GM23338 (cell line): ENCODE measurements at regions not wholly inside any gene's neighbourhood (a gene's known extent, or its start where the extent isn't known, plus 50 kb on each side); places are given as distances from the start of the nearest gene placed in this dataset.

ENCODE experiments used
- ATAC-seq: fragments of 200-7000 bp; cut with Tn5 transposase; 3 replicates; pipeline ENCODE4 v1.9.1; 2020
- DNase-seq: peaks from one replicate; pipeline ENCODE4 v3.0.0-alpha.2; 2015; ENCODE audit warnings: low spot score
- H2AFZ ChIP-seq: fragments of 200-600 bp; sonication (generic); 2 replicates; pipeline ENCODE4 v1.8.0; 2016; ENCODE audit warnings: antibody characterized with exemption, mild to moderate bottlenecking, moderate library complexity
- H3F3A ChIP-seq: fragments of 200-600 bp; sonication (generic); replicated peaks from 2 replicates; pipeline ENCODE4 v1.8.0; 2017; ENCODE audit warnings: antibody characterized with exemption, mixed run types, low read depth
- H3K27ac ChIP-seq: fragments of 200-600 bp; sonication (generic); 2 replicates; pipeline ENCODE4 v1.6.1; 2016; ENCODE audit warnings: low read depth
- H3K27me3 ChIP-seq: fragments of 200-600 bp; sonication (generic); 2 replicates; pipeline ENCODE4 v1.8.0; 2016; ENCODE audit warnings: mild to moderate bottlenecking, mixed run types, moderate library complexity; ENCODE audit not compliant: insufficient read depth
- H3K36me3 ChIP-seq: fragments of 200-600 bp; sonication (generic); 2 replicates; pipeline ENCODE4 v1.8.0; 2016; ENCODE audit warnings: mild to moderate bottlenecking; ENCODE audit not compliant: insufficient read depth
- H3K4me1 ChIP-seq: fragments of 200-600 bp; sonication (generic); 2 replicates; pipeline ENCODE4 v1.8.0; 2016; ENCODE audit warnings: mild to moderate bottlenecking, moderate library complexity; ENCODE audit not compliant: insufficient read depth
- H3K4me2 ChIP-seq: fragments of 200-600 bp; sonication (generic); 2 replicates; pipeline ENCODE4 v1.7.1; 2017; ENCODE audit warnings: mixed run types
- H3K4me3 ChIP-seq: fragments of 200-600 bp; sonication (generic); 2 replicates; pipeline ENCODE4 v1.6.1; 2016; ENCODE audit warnings: mixed run types
- H3K79me2 ChIP-seq: fragments of 200-600 bp; sonication (generic); replicated peaks from 2 replicates; pipeline ENCODE4 v1.8.0; 2017; ENCODE audit warnings: mild to moderate bottlenecking; ENCODE audit not compliant: insufficient read depth
- H3K9me2 ChIP-seq: fragments of 200-600 bp; sonication (generic); 2 replicates; pipeline ENCODE4 v1.8.0; 2017; ENCODE audit not compliant: insufficient read depth
- H4K20me1 ChIP-seq: fragments of 200-600 bp; sonication (generic); replicated peaks from 2 replicates; pipeline ENCODE4 v1.8.0; 2017; ENCODE audit warnings: mild to moderate bottlenecking; ENCODE audit not compliant: insufficient read depth
- H3K27ac Mint-ChIP-seq: 2 replicates; pipeline ENCODE4 v1.8.0; 2020; ENCODE audit warnings: inconsistent platforms, mild to moderate bottlenecking, moderate library complexity, mixed read lengths
- H3K27me3 Mint-ChIP-seq: 3 replicates; pipeline ENCODE4 v1.8.0; 2022; ENCODE audit warnings: low read depth, mild to moderate bottlenecking, moderate library complexity, mixed read lengths, inconsistent platforms; ENCODE audit not compliant: insufficient read depth, poor library complexity
- H3K36me3 Mint-ChIP-seq: 3 replicates; pipeline ENCODE4 v1.8.0; 2021; ENCODE audit warnings: low read depth, mild to moderate bottlenecking, inconsistent platforms, moderate library complexity, mixed read lengths
- H3K4me1 Mint-ChIP-seq: 3 replicates; pipeline ENCODE4 v1.8.0; 2020; ENCODE audit warnings: mild to moderate bottlenecking, inconsistent platforms, mixed read lengths
- H3K4me3 Mint-ChIP-seq: 3 replicates; pipeline ENCODE4 v1.8.0; 2021; ENCODE audit warnings: moderate library complexity, mild to moderate bottlenecking, inconsistent platforms, mixed read lengths
- H3K9me3 Mint-ChIP-seq: 3 replicates; pipeline ENCODE4 v1.8.0; 2020; ENCODE audit warnings: moderate library complexity, mild to moderate bottlenecking, inconsistent platforms, mixed read lengths
- CREB1 ChIP-seq: fragments of 250-450 bp; sonication (Bioruptor Pico); IDR thresholded peaks from 2 replicates; pipeline ENCODE4 v1.5.0; 2020; ENCODE audit warnings: low read depth, mild to moderate bottlenecking, moderate library complexity
- CTCF ChIP-seq, 2 experiments: fragments of 200-600 bp in 1 of 2; sonication (generic) in 1 of 2; conservative IDR thresholded peaks; 2 replicates each; pipeline versions ENCODE4 v1.5.1 to v1.6.1; 2016 to 2017; ENCODE audit warnings: antibody characterized with exemption in 2 of 2, low read depth in 2 of 2, mild to moderate bottlenecking in 2 of 2, moderate library complexity in 1 of 2
- ETS1 ChIP-seq: IDR thresholded peaks from 2 replicates; pipeline ENCODE4 v1.6.1; 2016; ENCODE audit warnings: antibody characterized with exemption
- EZH2 ChIP-seq: fragments of 200-600 bp; sonication (generic); IDR thresholded peaks from one replicate; pipeline ENCODE4 v1.8.0; 2017; ENCODE audit warnings: antibody characterized with exemption, mild to moderate bottlenecking, low read depth; ENCODE audit not compliant: unreplicated experiment
- EZH2phosphoT487 ChIP-seq: fragments of 200-600 bp; sonication (generic); IDR thresholded peaks from one replicate; pipeline ENCODE4 v1.8.1; 2018; ENCODE audit warnings: antibody characterized with exemption; ENCODE audit not compliant: unreplicated experiment
- JUNB ChIP-seq: IDR thresholded peaks from one replicate; pipeline ENCODE4 v1.6.1; 2016; ENCODE audit warnings: antibody characterized with exemption; ENCODE audit not compliant: unreplicated experiment
- NANOG ChIP-seq: IDR thresholded peaks from 2 replicates; pipeline ENCODE4 v1.6.1; 2016; ENCODE audit warnings: antibody characterized with exemption, borderline replicate concordance
- POLR2AphosphoS5 ChIP-seq: IDR thresholded peaks from 2 replicates; pipeline ENCODE4 v1.6.1; 2016; ENCODE audit warnings: antibody characterized with exemption, low read depth
- REST ChIP-seq: IDR thresholded peaks from one replicate; pipeline ENCODE4 v1.6.1; 2018; ENCODE audit warnings: antibody characterized with exemption; ENCODE audit not compliant: unreplicated experiment
- STAT1 ChIP-seq: IDR thresholded peaks from one replicate; pipeline ENCODE4 v1.6.1; 2016; ENCODE audit warnings: antibody characterized with exemption; ENCODE audit not compliant: unreplicated experiment
- ZNF114 ChIP-seq: fragments of 250-450 bp; sonication (Bioruptor Pico); IDR thresholded peaks from 2 replicates; pipeline ENCODE4 v1.5.0; 2020; ENCODE audit warnings: mild to moderate bottlenecking, moderate library complexity
- ZNF462 ChIP-seq: fragments of 250-450 bp; sonication (Bioruptor Pico); IDR thresholded peaks from 2 replicates; pipeline ENCODE4 v1.5.0; 2020; ENCODE audit warnings: mild to moderate bottlenecking, moderate library complexity

- Histone ChIP-seq H3K27ac (no peak overlapping the region), H3K9me2 (no peaks in the 10 kb centered on the region), H3K27me3 (no peaks in the 10 kb centered on the region), H3K79me2 (no peaks in the 10 kb centered on the region), H4K20me1 (no peaks in the 10 kb centered on the region), H3K4me2 (no peak overlapping the region), H3K4me3 (no peak overlapping the region), H3F3A (no peaks in the 10 kb centered on the region), H2AFZ (no peak overlapping the region), H3K36me3 (no peaks in the 10 kb centered on the region), H3K4me1 (no peaks in the 10 kb centered on the region)
- no peaks in the 10 kb centered on the region for H3K9me3 Mint-ChIP-seq
- TF ChIP-seq EZH2phosphoT487 (no peak), EZH2 (no peak), ETS1 (no peak), ZNF462 (CRISPR knock-in tag) (no peak), ZNF114 (CRISPR knock-in tag) (no peak), CREB1 (no peak), POLR2AphosphoS5 (no peak), JUNB (no peak), NANOG (no peak), REST (no peak), STAT1 (no peak), CTCF (conservative IDR thresholded peaks at IDR 0.05; ENCODE audit: low read depth in 2 of 2) (no peak)
- peaks cover 2% of the 10 kb centered on the region for H3K27me3 Mint-ChIP-seq
- H3K27ac Mint-ChIP-seq = no peak overlapping the region
- peaks cover 5% of the 10 kb centered on the region; the same call in 1 of the 3 replicates for H3K4me1 Mint-ChIP-seq
- ATAC-seq (no peak), DNase-seq (no peak)
- no peak overlapping the region for H3K4me3 Mint-ChIP-seq
- H3K36me3 Mint-ChIP-seq = no peaks in the 10 kb centered on the region
Observed at GRCh38 chr13:106657104-106657503, 89.2 kb upstream of the ARGLU1 start.
